Neural progenitor cell (in vitro differentiated cells): ENCODE measurements at regions not wholly inside any gene's neighbourhood (a gene's known extent, or its start where the extent isn't known, plus 50 kb on each side); places are given as distances from the start of the nearest gene placed in this dataset.

Experiments
- EZH2 ChIP-seq: fragments of 200-600 bp; sonication (generic); IDR thresholded peaks from 2 replicates; pipeline ENCODE4 v1.6.1; 2017; ENCODE audit warnings: antibody characterized with exemption, mild to moderate bottlenecking, moderate library complexity
- TF ChIP-seq, protein P1 (sequence below): fragments of 200-600 bp; sonication (generic); IDR thresholded peaks from 2 replicates; pipeline ENCODE4 v1.5.1; 2017; ENCODE audit warnings: antibody characterized with exemption, mild to moderate bottlenecking

DNA sequence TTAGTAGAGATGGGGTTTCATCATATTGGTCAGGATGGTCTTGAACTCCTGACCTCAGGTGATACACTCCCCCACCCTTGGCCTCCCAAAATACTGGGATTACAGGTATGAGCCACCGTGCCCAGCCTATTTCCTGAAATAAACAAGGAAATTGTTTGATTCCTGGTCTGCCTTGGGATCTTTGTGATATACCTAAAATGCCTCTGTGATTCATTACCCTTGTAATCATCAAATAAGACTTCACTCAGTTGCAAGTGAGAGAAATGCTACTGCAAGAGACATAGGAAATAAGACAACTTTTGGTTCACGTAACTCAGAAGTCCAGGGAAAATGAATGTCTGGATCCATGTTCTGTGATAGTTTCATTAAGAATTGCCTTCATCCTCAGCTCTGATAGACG lies 173.2 kb upstream of the MARCKS start:
- TF ChIP-seq, protein P1, sequence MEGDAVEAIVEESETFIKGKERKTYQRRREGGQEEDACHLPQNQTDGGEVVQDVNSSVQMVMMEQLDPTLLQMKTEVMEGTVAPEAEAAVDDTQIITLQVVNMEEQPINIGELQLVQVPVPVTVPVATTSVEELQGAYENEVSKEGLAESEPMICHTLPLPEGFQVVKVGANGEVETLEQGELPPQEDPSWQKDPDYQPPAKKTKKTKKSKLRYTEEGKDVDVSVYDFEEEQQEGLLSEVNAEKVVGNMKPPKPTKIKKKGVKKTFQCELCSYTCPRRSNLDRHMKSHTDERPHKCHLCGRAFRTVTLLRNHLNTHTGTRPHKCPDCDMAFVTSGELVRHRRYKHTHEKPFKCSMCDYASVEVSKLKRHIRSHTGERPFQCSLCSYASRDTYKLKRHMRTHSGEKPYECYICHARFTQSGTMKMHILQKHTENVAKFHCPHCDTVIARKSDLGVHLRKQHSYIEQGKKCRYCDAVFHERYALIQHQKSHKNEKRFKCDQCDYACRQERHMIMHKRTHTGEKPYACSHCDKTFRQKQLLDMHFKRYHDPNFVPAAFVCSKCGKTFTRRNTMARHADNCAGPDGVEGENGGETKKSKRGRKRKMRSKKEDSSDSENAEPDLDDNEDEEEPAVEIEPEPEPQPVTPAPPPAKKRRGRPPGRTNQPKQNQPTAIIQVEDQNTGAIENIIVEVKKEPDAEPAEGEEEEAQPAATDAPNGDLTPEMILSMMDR: no peak
- TF ChIP-seq EZH2: no peak
